ENCODE measurements at regions not wholly inside any gene's neighbourhood (a gene's known extent, or its start where the extent isn't known, plus 50 kb on each side); places are given as distances from the start of the nearest gene placed in this dataset.
"Not testable (repeated sequence)": the region's sequence is repeated elsewhere in the genome, so short reads cannot be mapped to it uniquely, and the experiment has no call there.

GRCh38 chr1:119191325-119191724 lies 50.9 kb upstream of the WARS2 start:
- DNase-seq (ENCODE audit: low spot score): no peak

GRCh38 chr1:119204197-119204960 lies 63.9 kb upstream of the WARS2 start:
- no peak for DNase-seq (ENCODE audit: low spot score)

- DNase-seq (ENCODE audit: low spot score): no peak
Measured at GRCh38 chr1:119204961-119205357, 64.5 kb upstream of the WARS2 start.

GRCh38 chr1:119209061-119209460 lies 68.6 kb upstream of the WARS2 start:
- no peak for DNase-seq (ENCODE audit: low spot score)

- no peak for DNase-seq (ENCODE audit: low spot score)
Measured at GRCh38 chr1:119209596-119210295, 69.3 kb upstream of the WARS2 start.

GRCh38 chr1:119210296-119210649 lies 69.8 kb upstream of the WARS2 start:
- no peak for DNase-seq (ENCODE audit: low spot score)

- not testable (repeated sequence) for DNase-seq (ENCODE audit: low spot score)
Measured at GRCh38 chr1:119213213-119213612, 72.8 kb upstream of the WARS2 start.

GRCh38 chr1:119214961-119215360 lies 74.5 kb upstream of the WARS2 start:
- not testable (repeated sequence) for DNase-seq (ENCODE audit: low spot score)

GRCh38 chr1:119217309-119217828 lies 76.9 kb upstream of the WARS2 start:
- DNase-seq (ENCODE audit: low spot score): no peak

- DNase-seq (ENCODE audit: low spot score): no peak
Measured at GRCh38 chr1:119219711-119220110, 79.3 kb upstream of the WARS2 start.

GRCh38 chr1:119220991-119221390 lies 80.5 kb upstream of the WARS2 start:
- DNase-seq (ENCODE audit: low spot score): no peak

GRCh38 chr1:119222271-119222670 lies 81.8 kb upstream of the WARS2 start:
- DNase-seq (ENCODE audit: low spot score): no peak

- DNase-seq (ENCODE audit: low spot score): no peak
Measured at GRCh38 chr1:119225265-119225664, 84.8 kb upstream of the WARS2 start.

- DNase-seq (ENCODE audit: low spot score): no peak
Measured at GRCh38 chr1:119225831-119226230, 85.4 kb upstream of the WARS2 start.

GRCh38 chr1:119226321-119226720 lies 85.9 kb upstream of the WARS2 start:
- DNase-seq (ENCODE audit: low spot score): no peak

- no peak for DNase-seq (ENCODE audit: low spot score)
Measured at GRCh38 chr1:119226913-119227312, 86.5 kb upstream of the WARS2 start.

- DNase-seq (ENCODE audit: low spot score): no peak
Measured at GRCh38 chr1:119227456-119227855, 87.0 kb upstream of the WARS2 start.

- no peak for DNase-seq (ENCODE audit: low spot score)
Measured at GRCh38 chr1:119228335-119229080, 88.1 kb upstream of the WARS2 start.

- DNase-seq (ENCODE audit: low spot score): no peak
Measured at GRCh38 chr1:119235120-119235519, 94.7 kb upstream of the WARS2 start.

GRCh38 chr1:119245881-119246280 lies 105.4 kb upstream of the WARS2 start:
- no peak for DNase-seq (ENCODE audit: low spot score)

- no peak for DNase-seq (ENCODE audit: low spot score)
Measured at GRCh38 chr1:119249283-119249682, 108.8 kb upstream of the WARS2 start.

GRCh38 chr1:119250299-119250698 lies 109.8 kb upstream of the WARS2 start:
- no peak for DNase-seq (ENCODE audit: low spot score)

GRCh38 chr1:119251751-119252150 lies 111.3 kb upstream of the WARS2 start:
- DNase-seq (ENCODE audit: low spot score): no peak

Data from hepatic stellate cell (primary cell).